ENCODE measurements at regions not wholly inside any gene's neighbourhood (a gene's known extent, or its start where the extent isn't known, plus 50 kb on each side); places are given as distances from the start of the nearest gene placed in this dataset.
A peak's percentile ranks its signal among the peaks of the same experiment; 100 is the strongest.

DNA sequence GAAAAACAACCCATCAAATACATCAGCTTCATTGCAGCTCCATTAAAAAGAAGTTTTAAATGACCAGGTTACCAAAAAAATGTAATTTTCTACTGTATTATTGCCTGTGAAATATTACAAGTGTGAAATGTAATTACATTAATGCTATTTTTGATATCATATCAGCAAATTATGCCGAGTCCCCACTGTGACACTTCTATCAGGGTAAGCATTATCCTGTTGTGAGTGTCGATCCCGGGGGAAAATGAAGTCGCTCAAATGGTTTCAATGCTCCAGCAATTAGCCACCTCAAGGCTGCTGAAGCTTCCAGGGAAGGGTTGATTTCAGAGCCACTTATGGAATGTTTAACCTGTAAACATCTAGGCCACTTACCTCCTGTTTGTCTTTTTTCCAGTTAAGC, 70.4 kb downstream of the RCN1 start:
- no peak for DNase-seq

DNA sequence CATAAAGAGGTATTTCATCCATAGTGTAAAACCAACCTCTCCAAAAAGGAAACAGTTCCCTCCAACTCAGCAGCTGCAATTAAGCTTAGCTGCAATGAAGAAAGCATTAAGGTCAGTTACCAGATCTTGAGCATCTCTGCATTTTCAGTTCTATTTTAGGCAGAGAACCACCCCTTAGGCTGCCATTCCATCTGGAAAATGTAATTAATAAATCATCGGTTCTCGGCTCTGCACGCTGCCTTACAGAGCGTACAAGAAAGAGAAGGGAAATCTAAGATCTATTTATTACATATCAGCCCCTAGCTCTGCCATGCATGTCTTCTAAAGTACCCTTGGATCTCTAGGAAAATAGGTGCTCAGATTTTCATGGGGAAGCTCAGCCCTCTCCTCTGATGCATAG, 71.5 kb downstream of the RCN1 start:
- no peak for DNase-seq

DNA sequence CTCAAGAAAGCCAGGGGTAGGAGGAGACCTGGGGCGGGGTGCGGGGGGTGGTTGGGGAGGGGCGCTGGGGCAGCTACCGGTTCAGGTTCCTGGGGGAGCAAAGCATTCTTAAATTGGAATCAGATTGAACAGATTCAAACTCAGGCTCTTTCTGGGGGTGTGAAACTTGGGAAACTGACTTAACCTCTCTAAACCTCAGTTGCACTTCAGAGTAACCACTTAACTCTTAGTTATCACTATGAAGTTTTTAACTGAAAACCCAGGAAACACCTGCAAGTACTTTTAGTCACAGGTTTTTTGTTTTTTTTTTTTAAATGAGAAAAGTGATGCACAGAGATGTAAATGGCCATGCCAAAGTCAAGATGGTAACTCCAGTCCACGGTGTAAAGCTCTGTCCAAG, 72.0 kb downstream of the RCN1 start:
- no peak for DNase-seq

DNA sequence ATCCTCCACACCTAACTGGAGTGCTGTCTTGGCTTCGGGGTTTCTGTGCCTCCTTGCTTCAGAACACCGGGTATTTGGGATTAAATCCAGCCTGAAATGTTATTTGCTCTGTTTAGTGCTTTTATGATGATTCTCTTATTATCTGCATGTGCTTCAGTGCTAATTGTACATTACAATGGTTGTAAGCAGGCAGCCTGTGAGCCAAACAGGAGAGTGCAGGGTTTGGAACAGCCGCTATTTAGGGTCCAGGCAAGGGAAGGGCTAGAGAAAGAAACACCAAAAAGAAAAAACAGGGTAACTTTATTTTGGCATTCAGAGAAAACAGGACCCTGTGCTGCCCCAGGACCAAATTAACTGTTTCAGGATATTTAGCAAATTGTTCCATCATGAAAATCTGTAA, 72.7 kb downstream of the RCN1 start:
- no peak for DNase-seq

DNA sequence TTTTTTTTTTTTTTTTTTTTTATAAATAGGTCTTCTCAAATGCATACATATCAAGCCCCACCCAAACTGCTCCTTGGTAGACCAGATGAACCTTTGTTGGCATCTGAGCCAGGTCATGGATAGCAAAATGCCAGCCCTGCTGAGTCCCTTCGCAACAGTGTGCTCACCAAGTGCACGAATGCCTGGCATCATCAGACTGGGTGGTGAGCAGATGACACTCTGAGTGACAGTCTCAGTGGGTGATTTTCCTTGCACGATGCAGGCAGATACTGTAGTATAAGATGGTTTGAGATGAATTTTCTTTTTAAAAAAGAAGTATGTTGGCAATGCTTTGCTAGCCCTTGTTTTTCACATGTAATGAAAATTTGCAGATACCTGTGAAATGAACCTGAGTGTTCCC, 74.0 kb downstream of the RCN1 start:
- no peak for DNase-seq

DNA sequence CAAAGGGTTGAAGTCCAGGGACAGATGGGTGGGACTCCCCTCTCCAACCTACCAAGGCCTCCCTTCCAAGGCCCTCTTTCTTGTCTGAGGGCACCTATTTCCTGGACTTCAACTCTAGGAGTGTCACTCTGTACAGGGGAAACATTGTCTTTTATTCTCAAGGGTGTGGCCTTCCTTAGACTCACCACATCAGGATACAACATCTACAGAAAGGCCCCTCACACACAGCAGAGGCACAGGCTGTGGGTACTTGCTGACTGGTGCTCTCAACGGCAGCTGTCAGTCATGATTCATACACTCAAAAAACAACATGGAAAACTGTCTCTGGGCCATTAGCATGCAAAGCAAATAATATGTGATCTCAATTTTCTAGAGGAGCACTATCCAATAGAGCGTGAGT, 78.0 kb downstream of the RCN1 start:
- DNase-seq = no peak

DNA sequence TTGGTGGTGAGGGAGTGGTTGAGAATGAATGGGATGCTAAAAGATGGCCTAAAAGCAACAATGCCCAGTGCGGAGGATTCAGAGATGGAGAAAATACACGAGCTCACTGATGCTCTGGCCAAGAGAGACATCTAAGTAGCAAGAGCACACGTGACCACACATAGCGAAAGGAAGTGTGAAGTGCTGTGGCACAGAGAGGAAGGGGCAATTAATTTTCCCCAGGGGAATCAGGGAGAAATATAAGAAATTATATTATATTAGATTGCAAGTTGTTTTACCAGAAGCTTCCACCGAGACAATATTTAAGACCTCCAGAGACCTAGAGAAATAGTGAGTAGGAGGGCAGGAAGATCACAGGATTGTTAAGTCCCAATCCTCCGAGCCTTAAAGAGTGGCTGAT, 80.6 kb downstream of the RCN1 start:
- DNase-seq = no peak

DNA sequence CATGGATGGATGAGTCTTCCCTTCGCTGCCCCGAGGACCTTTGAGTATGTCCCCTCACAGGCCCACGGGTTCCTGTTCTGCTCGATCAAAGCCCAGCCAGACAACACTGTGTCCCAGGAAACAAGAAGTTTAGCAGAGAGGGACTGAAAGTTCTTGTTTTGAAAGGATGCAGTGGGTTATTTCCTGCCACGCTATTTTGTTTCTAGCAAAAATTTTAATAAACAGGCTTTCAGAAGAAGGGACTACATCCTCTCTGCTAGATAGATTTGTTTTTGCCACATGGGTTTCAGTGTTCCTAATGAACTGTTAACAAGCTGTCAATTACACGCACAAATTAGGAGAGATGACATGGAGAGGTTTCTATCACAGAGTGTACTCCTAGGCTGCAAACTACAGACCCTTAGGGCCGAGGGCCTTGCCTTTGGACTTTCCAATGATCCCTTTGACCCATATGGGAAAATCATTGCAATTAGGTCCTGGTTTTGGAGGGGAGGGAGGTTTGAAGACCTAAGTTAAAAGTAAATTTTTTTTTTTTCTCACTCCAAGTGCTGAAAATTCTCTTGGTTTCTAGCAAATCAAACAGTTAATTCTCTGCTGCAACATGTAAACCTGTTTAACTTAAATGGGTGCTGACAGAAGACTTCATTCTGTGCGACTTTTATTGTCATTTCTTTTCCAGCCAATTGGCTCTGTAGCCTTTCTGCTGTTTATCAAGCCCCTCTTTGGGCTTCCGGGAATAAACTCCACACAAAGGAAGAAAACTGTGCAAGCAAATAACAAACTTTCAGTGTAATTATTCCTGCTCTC, 81.4 kb downstream of the RCN1 start:
- DNase-seq = no peak

DNA sequence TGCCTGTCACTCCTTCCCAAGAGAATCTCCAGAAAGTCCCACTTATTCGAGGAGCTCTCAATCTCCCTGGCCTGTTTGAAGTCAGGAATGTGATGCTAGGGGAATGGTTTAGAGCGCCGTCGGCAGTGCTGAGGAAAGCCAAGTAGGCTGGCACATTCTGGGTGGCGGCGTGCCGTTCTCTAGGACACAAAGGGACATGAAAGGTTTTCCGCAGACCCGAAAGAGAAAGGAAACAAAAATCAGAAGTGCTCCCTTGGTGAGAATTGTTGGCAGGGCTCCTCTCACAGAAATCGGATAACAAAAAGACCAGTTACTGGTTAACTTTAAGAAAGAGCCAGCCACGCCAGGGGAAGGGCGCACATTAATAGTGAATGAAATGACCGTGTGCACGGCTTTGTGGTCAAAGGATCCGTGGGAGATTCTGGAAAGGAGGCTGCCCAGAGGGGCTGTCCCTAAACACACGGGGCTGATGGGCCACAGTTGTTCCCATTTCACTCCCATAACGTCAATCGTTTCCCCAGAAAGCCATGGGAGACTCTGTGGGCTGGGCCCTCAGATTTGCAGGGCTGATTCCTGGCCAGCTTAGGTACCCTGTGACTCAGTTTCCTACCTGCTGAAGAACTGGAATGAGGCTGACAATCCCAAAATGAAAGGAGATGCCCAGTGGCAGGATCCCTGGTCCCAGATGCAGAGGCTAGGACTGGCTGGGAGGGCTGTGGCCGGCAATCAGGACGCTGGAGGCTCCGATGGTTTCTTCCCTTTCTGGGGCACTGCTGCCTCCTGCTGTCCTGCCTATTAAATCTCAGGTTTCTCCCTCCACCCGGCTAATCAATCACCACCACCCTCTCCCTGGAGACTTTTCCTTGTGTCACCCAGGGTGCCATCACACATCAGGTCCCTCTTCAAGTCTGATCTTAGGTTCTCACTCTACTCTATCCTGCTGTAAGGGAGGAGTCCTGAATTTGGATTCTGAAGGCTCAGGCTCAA, 82.3 kb downstream of the RCN1 start:
- DNase-seq = no peak

DNA sequence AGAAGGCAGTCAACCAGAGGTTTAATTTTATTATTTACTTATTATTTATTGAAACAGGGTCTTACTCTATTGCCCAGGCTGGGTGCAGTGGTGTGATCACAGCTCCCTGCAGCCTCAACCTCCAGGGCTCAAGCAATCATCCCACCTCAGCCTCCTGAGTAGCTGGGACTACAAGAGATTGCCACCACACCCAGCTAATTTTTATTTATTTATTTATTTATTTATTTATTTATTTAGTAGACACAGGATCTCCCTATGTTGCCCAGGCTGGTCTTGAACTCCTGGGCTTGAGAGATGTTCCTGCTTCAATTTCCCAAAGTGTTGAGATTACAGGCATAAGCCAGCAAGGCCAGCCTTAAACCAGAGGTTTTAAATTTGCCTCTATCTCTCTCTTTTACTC, 83.1 kb downstream of the RCN1 start:
- DNase-seq = no peak

DNA sequence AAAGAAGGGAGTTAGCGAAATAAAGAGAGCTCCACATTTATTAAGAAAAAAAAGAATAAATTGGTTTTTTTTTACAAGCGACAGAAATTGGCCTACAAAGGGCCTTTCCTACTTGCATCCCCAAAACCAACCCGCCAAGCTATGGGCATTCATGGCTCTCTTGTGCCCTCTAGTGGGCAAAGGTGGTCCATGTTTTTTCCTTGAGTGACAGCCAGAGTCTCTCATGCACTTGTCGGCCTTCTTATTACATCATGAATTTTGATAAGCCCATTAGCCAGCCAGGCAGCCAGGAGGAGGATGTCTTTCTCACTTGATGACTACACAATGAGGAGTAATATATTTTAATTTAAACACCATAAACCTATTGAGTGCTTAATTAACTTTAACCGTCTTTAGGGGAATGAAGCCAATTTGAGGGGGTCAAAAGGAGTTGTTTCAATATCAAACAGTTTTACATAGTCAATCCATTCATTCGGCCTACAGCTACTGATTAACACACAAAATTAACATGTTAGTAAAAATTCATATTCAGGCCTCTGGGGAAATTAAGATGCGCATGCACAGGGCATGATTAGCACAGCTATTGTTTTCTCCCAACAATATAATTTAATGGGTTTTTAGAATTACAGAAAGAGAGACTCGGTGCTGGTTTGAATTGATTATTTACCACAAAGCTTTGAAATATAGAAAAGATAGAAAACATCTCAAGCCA, 85.5 kb downstream of the RCN1 start:
- peak; percentile 65 for DNase-seq

DNA sequence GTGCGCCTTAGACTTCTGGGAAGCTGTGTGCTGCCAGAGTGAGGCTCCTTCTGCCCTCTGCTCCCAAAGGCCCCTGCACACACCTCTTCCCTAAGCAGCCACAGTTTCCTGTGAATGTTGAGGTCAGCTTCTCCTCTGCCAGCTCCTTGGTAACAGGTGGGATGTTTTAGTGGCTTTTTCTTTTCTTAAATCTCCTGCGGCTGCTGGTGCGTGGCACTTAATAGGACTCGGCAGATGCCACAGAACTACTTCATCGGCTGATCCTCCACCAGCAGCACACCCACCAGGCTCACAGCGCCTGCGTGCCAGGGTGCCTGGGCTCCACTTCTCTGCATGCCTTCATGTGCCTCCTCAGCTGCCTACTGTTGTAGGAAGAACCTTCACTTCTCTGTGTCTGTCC, 87.8 kb downstream of the RCN1 start:
- no peak for DNase-seq

DNA sequence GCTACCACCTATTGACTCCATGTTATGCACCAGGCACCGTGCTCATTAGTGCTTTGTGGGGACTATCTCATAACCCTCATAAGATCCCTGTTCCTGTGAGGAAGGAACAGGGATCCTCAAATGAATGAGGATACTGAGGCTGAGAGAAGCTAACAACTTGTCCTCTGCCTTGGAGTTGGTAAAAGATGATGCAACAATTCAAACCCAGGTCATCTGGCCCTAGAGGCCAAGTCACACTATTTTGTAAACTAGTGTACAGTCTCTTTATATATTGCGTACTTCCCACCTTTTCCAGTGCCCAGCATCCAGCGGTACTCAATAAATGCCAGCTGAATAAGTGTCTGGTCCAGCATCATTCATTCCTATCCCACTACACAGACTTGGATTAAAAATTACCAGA, 92.6 kb downstream of the RCN1 start:
- DNase-seq = no peak

DNA sequence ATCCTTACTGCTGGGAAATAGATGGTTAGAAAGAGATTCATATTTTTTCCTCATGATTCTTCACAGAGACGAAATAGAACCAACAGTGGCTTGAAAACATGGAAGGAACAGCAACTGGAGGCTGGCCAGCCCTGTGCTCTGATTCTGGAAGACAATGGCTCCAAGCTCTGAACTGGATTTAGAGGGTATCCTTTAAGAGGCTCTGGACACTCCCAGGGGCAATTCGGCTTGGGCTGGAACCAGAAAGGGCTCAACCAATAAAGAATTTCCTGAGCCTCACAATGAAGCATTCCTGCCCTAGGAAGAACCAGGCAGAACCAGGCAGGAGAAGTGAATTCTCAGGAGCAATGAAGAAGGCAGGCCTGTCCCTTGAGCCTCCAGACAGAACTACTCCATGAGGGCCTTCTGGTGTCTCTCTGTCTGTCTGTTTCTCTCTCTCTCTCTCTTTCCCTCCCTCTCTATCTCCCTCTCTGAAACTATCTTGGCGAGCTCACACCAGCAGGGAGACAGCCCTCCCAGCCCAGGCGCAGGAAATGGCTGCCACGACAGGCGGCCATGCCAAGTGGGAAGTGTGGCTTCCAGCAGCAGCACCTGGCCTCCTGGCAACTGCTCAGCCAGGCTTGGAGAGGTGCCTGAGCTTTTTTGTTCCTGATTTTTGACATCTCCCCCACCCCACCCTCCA, 93.3 kb downstream of the RCN1 start:
- DNase-seq = no peak

DNA sequence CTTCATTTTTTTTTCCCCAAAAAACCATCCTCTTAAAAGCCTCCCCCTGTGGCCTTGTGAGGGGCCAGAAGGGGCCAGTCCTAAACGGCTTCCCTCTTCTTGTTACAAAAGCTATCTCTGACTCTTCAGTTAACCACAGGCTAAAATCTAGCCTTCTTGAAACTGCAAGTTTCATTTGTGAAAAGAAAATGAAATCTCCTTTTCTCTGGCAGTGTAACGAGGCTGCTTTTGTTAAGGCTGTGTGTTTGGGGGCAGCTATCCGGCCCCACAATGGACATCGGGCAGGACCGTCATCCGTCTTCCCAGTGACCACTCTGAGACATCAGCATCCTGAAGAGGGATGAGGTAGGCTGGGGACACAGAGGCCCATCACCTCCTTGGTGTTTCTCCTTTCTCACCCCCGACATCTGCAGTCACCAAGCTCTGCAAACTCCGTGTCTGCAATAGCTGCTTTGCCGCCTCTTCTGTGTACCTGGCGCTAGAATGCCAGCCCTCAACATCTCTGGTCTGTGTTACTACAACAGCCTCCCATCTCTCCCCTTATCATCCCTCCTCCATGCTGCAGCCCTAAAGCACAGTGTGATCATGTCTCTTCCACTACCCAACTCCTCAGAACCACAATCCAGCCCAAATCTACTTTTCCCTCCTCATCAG, 94.0 kb downstream of the RCN1 start:
- no peak for DNase-seq

DNA sequence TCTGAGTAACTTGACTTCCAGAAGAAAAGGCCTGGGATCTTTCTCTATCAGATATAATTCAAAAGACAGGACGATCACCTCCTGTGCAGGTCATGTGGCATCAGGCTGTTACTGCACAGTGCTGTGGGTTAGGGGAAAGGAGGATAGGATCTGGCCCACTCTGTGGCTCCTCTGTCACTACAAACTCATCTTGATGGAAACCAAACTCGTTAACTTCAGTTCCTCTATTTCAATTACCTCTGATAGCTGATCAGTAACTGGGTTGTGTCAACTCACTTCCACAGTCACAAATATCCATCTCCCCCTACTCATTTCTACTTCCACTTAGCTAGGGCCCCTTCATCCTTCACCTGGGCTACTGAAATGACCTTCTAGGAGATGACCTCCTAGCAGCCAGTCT, 95.2 kb downstream of the RCN1 start:
- no peak for DNase-seq

DNA sequence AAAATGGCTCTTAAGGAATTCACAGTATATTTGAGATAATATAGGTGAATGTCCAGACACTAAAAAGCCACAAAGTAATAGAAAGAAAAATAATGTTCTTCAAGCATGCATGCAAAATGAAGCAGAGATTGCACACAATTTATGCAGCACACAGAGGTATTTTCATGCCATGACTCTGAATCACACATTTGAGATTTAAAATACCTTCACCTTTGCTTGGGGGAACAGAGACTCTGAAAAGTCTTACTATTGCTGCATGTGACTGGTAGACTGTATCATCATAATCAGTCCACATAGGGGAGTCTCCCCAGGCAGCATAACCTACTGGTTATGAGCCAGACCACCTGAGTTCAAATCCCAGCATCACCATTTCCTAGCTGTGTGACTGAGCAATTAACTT, 96.2 kb downstream of the RCN1 start:
- DNase-seq = no peak

DNA sequence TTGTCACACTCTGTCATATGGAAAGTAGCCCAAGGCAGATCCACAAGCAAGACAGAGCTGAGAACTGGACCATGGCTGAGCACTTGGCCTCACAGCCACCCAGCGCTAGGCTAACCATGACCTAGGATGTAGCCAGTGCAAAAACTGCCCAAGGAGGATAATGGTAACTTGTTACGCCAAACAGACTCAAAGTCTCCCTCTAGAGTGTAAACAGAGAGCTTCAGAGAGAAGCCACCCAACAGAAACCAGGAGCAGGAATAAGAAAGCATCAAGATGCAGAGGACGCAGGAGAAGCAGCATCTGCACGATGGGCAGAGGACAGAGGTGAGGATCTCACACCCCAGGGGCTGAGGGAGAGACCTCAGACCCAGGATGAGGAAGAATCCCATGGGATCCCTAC, 97.9 kb downstream of the RCN1 start:
- DNase-seq = no peak

DNA sequence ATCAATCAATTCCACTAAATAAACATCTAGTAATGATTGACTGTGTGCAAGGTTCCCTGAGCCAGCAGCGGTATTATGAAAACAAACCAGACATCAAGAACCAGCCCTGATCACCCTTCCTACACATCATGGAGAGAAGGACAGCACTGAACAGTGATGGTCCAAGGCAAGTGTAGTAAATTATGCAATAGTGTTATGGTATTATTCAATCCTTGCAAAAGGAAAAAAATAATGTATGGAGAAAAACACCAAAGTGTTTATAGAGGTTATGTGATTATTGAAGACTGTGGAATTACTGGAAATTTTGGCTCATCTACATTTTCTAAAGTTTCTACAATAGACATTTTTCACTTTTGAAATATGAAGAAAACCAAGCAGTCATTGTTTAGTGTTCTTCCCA, 105.3 kb downstream of the RCN1 start:
- DNase-seq = no peak

DNA sequence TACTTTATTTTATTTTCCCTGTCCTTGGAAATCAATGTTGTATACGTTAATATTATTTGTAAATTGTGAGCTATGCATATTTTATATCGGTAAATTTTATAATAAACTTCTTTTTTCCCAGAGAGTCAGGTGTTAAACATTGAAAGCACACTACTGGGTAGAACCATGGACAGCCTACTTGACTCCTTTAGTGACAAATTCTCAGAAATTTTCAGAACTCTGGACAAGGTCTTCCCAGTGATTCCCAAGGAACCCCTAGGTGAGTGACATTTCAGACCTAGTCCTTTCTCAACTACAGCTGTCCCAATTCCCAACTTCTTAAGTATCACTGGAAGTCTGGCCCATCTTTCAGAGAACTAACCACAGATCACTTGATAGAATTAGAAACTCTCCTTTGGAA, 107.2 kb downstream of the RCN1 start:
- DNase-seq = no peak

DNA sequence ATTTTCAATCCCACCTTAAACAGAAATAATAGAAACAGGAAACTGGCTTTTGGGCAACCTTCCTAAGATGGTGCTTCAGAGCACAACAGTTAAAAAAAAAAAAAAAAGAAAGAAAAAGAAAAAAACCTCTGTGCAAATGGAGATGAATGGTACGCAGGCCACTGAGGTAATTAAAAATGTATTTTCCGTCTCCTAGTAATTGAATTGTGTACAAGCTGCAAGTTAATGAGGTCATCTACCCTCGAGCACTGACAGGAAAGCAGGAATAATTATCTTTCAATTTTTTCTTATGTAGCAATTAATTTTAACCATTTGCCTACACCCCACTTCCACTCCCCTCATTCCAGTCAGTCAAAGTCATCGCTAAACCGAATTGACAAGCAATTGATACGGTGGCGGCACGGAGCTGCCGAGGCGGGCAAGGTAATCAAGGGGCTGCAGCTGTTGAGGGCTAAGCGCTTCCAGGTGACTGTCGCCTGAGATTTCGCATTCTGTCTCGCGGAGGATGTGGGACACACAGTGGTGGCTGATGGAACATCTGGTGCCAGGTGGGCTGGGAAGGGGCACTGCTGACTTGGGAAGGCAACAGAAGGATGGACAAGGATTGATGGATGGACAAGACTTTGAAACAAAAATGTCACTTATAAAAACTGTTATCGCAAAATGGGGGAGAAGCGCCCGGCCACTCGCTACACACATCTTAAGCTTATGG, 109.4 kb downstream of the RCN1 start:
- DNase-seq = no peak

DNA sequence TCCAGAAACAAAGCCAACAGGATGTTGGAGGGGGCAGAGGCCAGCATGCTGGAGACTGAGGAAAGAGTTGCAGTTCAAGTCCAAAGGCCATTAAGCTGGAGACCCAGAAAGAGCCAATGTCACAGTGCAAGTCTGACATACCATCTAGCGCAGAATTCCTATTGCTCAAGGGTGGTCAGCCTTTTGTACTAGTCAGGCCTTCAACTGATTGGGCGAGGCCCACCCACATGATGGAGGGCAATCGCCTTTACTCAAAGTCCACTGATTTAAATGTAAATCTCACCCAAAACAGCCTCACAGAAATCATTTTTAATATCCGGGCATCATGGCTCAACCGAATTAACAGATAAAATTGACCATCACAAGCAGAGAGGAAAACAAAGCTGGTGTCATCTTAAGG, 113.9 kb downstream of the RCN1 start:
- DNase-seq = no peak

Data from CD4-positive, alpha-beta T cell treated with Interferon gamma for 1 hour (primary cell).